Stomach (tissue), 8 donors: ENCODE measurements at regions not wholly inside any gene's neighbourhood (a gene's known extent, or its start where the extent isn't known, plus 50 kb on each side); places are given as distances from the start of the nearest gene placed in this dataset.

Experiments
- DNase-seq, 2 donors: peaks; one replicate each; pipeline versions ENCODE4 v3.0.0 to v3.0.0-alpha.2; 2013 to 2019
- H3K27ac ChIP-seq, 5 donors: fragments of 200-600 bp in 4 of 5; sonication (generic) in 4 of 5; one replicate each; pipeline ENCODE4 v1.5.1; 2013 to 2019; ENCODE audit warnings: mild to moderate bottlenecking in 1 of 5, moderate library complexity in 1 of 5
- H3K27me3 ChIP-seq, 3 donors: fragments of 200-600 bp; sonication (generic); one replicate each; pipeline ENCODE4 v1.5.1; 2017 to 2019; ENCODE audit warnings: mixed run types in 1 of 3
- H3K36me3 ChIP-seq, 4 donors: fragments of 200-600 bp; sonication (generic); 1 replicate in 3 of 4; 2 replicates in 1 of 4; pipeline ENCODE4 v1.5.1; 2016 to 2019
- H3K4me1 ChIP-seq, 4 donors: fragments of 200-600 bp; sonication (generic); one replicate each; pipeline ENCODE4 v1.5.1; 2016 to 2019
- H3K4me3 ChIP-seq, 4 donors: fragments of 200-600 bp; sonication (generic) in 3 of 4; one replicate each; pipeline ENCODE4 v1.5.1; 2016 to 2019; ENCODE audit warnings: mild to moderate bottlenecking in 1 of 4
- H3K9me3 ChIP-seq, 4 donors: fragments of 200-600 bp; sonication (generic); one replicate each; pipeline ENCODE4 v1.5.1; 2016 to 2019
- CTCF ChIP-seq, 7 experiments: fragments of 450-650 bp in 4 of 7; fragments of 200-600 bp in 3 of 7; sonication (generic) in 3 of 7; IDR thresholded peaks; one replicate each; pipeline ENCODE4 v1.5.1; 2016 to 2019; ENCODE audit warnings: antibody characterized with exemption in 7 of 7, control low read depth in 2 of 7, mild to moderate bottlenecking in 1 of 7
- EP300 ChIP-seq: sonication (generic); formaldehyde crosslinking; IDR thresholded peaks from one replicate; pipeline ENCODE4 v1.6.1; 2017; ENCODE audit warnings: antibody characterized with exemption
- POLR2A ChIP-seq, 4 donors: fragments of 450-650 bp; IDR thresholded peaks; one replicate each; pipeline ENCODE4 v1.6.1; 2016; ENCODE audit warnings: antibody characterized with exemption in 4 of 4, control low read depth in 2 of 4, mild to moderate bottlenecking in 1 of 4, moderate library complexity in 1 of 4
- POLR2AphosphoS5 ChIP-seq, 3 donors: sonication (generic); formaldehyde crosslinking; IDR thresholded peaks; one replicate each; pipeline ENCODE4 v1.6.1; 2016; ENCODE audit warnings: antibody characterized with exemption in 3 of 3
- WGBS, 5 donors: extraction: QIAGEN DNeasy Blood & Tissue Kit in 3 of 5; methylation state at CpG; one replicate each; pipeline versions ENCODE4 v1.1.5 to v1.1.7; 2013 to 2018; 5-methylcytosine and 5-hydroxymethylcytosine counted together
- intact Hi-C: fragments of 100-400 bp; cut with DNase I; formaldehyde crosslinking; loops from one replicate; pipeline ENCODE4 v1.15.1; 2023; ENCODE audit warnings: low total_unique reads
- donor health status: healthy with polysubstance abuse.
- donor health status: Bipolar disorder and iron deficiency.
- donor health status: healthy.

GRCh38 chr3:24968036-24968435 is 460.0 kb upstream of the RARB start:
- TF ChIP-seq EP300 (no peak), POLR2A (IDR thresholded peaks at IDR 0.05) (no peak), POLR2AphosphoS5 (IDR thresholded peaks at IDR 0.05) (no peak), CTCF (IDR thresholded peaks at IDR 0.05) (no peak)
- DNase-seq, result no peak
- no peaks in the 10 kb centered on the region for H3K4me1 ChIP-seq
- 83 to 94% (median 88%) methylated on average over 1 of the region's 1 CpG for whole genome bisulfite sequencing, 5 donors
- no peaks in the 10 kb centered on the region for H3K27me3 ChIP-seq
- H3K36me3 ChIP-seq, result no peaks in the 10 kb centered on the region
- H3K9me3 ChIP-seq, result peaks cover 0 to under 1% (median 0%) of the 10 kb centered on the region in 4 donors
- no peak overlapping the region for H3K27ac ChIP-seq
- intact Hi-C loops, result loop anchor here (10.0 kb wide), 1 partner anchor 627 kb away; no protein-coding TSS in a partner anchor
- H3K4me3 ChIP-seq, result no peak overlapping the region

- no peaks in the 10 kb centered on the region for H3K36me3 ChIP-seq
- no peaks in the 10 kb centered on the region for H3K27me3 ChIP-seq
- 65 to 78% (median 71%) methylated on average over 1 of the region's 1 CpG for WGBS, 5 donors
- no peak for DNase-seq
- no peaks in the 10 kb centered on the region for H3K4me1 ChIP-seq
- intact Hi-C loops, result no loop called here
- no peak overlapping the region for H3K27ac ChIP-seq
- TF ChIP-seq POLR2AphosphoS5 (IDR thresholded peaks at IDR 0.05), result no peak
- no peak for TF ChIP-seq CTCF (IDR thresholded peaks at IDR 0.05)
- no peak for TF ChIP-seq POLR2A (IDR thresholded peaks at IDR 0.05)
- TF ChIP-seq EP300, result no peak
- H3K9me3 ChIP-seq, result peaks cover 0 to 3% (median 0%) of the 10 kb centered on the region in 4 donors
- H3K4me3 ChIP-seq, result no peak overlapping the region
Observed at GRCh38 chr3:24972491-24972890, 455.6 kb upstream of the RARB start.

GRCh38 chr3:24981309-24981708 is 446.8 kb upstream of the RARB start:
- H3K36me3 ChIP-seq, result no peaks in the 10 kb centered on the region
- TF ChIP-seq CTCF (IDR thresholded peaks at IDR 0.05) (no peak), POLR2AphosphoS5 (IDR thresholded peaks at IDR 0.05) (no peak), POLR2A (IDR thresholded peaks at IDR 0.05) (no peak), EP300 (no peak)
- WGBS, 5 donors, result 69 to 91% (median 87%) methylated on average over 4 to 5 of the region's 5 CpGs
- no peak for DNase-seq
- no peaks in the 10 kb centered on the region for H3K4me1 ChIP-seq
- intact Hi-C loops, result no loop called here
- H3K27me3 ChIP-seq, result no peaks in the 10 kb centered on the region
- no peaks in the 10 kb centered on the region for H3K9me3 ChIP-seq
- no peak overlapping the region for H3K27ac ChIP-seq
- H3K4me3 ChIP-seq, result no peak overlapping the region

- DNase-seq, result no peak
- H3K27me3 ChIP-seq, result no peaks in the 10 kb centered on the region
- no peaks in the 10 kb centered on the region for H3K36me3 ChIP-seq
- H3K9me3 ChIP-seq, result no peaks in the 10 kb centered on the region
- no peak overlapping the region for H3K4me3 ChIP-seq
- H3K4me1 ChIP-seq, result no peaks in the 10 kb centered on the region
- H3K27ac ChIP-seq, result no peak overlapping the region
- no peak for TF ChIP-seq POLR2AphosphoS5 (IDR thresholded peaks at IDR 0.05)
- no peak for TF ChIP-seq EP300
- no peak for TF ChIP-seq CTCF (IDR thresholded peaks at IDR 0.05)
- TF ChIP-seq POLR2A (IDR thresholded peaks at IDR 0.05), result no peak
- intact Hi-C loops, result no loop called here
Observed at GRCh38 chr3:24981924-24982323, 446.1 kb upstream of the RARB start.
